H1 (cell line): ENCODE measurements at regions not wholly inside any gene's neighbourhood (a gene's known extent, or its start where the extent isn't known, plus 50 kb on each side); places are given as distances from the start of the nearest gene placed in this dataset.

Source experiments
- CTCF ChIA-PET: fragments of 300-600 bp; sonication (Branson Sonifier 250); formaldehyde crosslinking; loops from one replicate; lab custom pipeline; 2021; ENCODE audit not compliant: partially characterized antibody; lab: Charles Lee
- POLR2A ChIA-PET: fragments of 300-600 bp; sonication (Branson Sonifier 250); formaldehyde crosslinking; loops from one replicate; lab custom pipeline; 2021; ENCODE audit warnings: inconsistent platforms; ENCODE audit not compliant: partially characterized antibody; lab: Charles Lee
- DNase-seq, 2 experiments: peaks; one replicate each; pipeline versions ENCODE4 v3.0.0 to v3.0.0-alpha.2; 2010 to 2022; ENCODE audit warnings: low spot score in 2 of 2, low read depth in 1 of 2, mixed read lengths in 1 of 2
- FAIRE-seq: peaks from 2 replicates; lab custom pipeline; 2011; peaks lifted over from hg19 to GRCh38; lab: Jason Lieb, UNC
- H2AFZ ChIP-seq: 2 replicates; pipeline ENCODE4 v1.8.1; 2012; ENCODE audit warnings: low read length, inconsistent platforms
- H2AK5ac ChIP-seq: 2 replicates; pipeline ENCODE4 v1.6.1; 2013; ENCODE audit warnings: low read depth, low read length
- H2BK120ac ChIP-seq: replicated peaks from 2 replicates; pipeline ENCODE3; 2013; ENCODE audit warnings: low read depth, low read length, inconsistent platforms
- H2BK12ac ChIP-seq: 2 replicates; pipeline ENCODE4 v1.6.1; 2013; ENCODE audit warnings: low read depth, low read length
- H2BK15ac ChIP-seq: 2 replicates; pipeline ENCODE4 v1.6.1; 2013; ENCODE audit warnings: low read length
- H2BK20ac ChIP-seq: 2 replicates; pipeline ENCODE4 v1.6.1; 2013; ENCODE audit warnings: low read length
- H2BK5ac ChIP-seq: 2 replicates; pipeline ENCODE4 v1.6.1; 2013; ENCODE audit warnings: low read depth, low read length
- H3K14ac ChIP-seq: 2 replicates; pipeline ENCODE4 v1.6.1; 2013; ENCODE audit warnings: inconsistent platforms; ENCODE audit not compliant: insufficient read length
- H3K18ac ChIP-seq: 2 replicates; pipeline ENCODE4 v1.6.1; 2013; ENCODE audit warnings: low read length; ENCODE audit errors: extremely low read depth
- H3K23ac ChIP-seq: 2 replicates; pipeline ENCODE4 v1.6.1; 2013; ENCODE audit warnings: inconsistent platforms; ENCODE audit not compliant: insufficient read length
- H3K23me2 ChIP-seq: 2 replicates; pipeline ENCODE4 v1.6.1; 2013; ENCODE audit warnings: low read depth, low read length
- H3K27ac ChIP-seq: 2 replicates; pipeline ENCODE4 v1.6.1; 2011; ENCODE audit warnings: low read depth, low read length, inconsistent platforms
- H3K27me3 ChIP-seq, 4 experiments: replicated peaks in 1 of 4; 1 replicate in 1 of 4; 2 replicates in 3 of 4; pipeline versions ENCODE4 v1.6.1 to v1.8.1; 2011 to 2013; ENCODE audit warnings: low read length in 3 of 4, mild to moderate bottlenecking in 3 of 4, inconsistent platforms in 2 of 4, mixed read lengths in 2 of 4, moderate library complexity in 1 of 4; ENCODE audit not compliant: control insufficient read depth in 3 of 4, insufficient read depth in 3 of 4; ENCODE audit errors: extremely low read depth in 1 of 4
- H3K36me3 ChIP-seq, 4 experiments: 2 replicates each; pipeline versions ENCODE4 v1.6.1 to v1.8.1; 2011 to 2013; ENCODE audit warnings: mild to moderate bottlenecking in 4 of 4, low read length in 3 of 4, moderate library complexity in 2 of 4, control low read depth in 1 of 4, inconsistent platforms in 1 of 4; ENCODE audit not compliant: insufficient read depth in 4 of 4, control insufficient read depth in 2 of 4
- H3K4ac ChIP-seq: replicated peaks from 2 replicates; pipeline ENCODE3; 2013; ENCODE audit warnings: low read length, low read depth, mixed read lengths, inconsistent platforms; ENCODE audit not compliant: insufficient read length
- H3K4me1 ChIP-seq, 4 experiments: replicated peaks in 1 of 4; 1 replicate in 1 of 4; 2 replicates in 3 of 4; pipeline versions ENCODE4 v1.6.1 to v1.8.1; 2011 to 2013; ENCODE audit warnings: low read length in 3 of 4, inconsistent platforms in 2 of 4, mixed read lengths in 1 of 4; ENCODE audit not compliant: insufficient read depth in 4 of 4, control insufficient read depth in 3 of 4
- H3K4me2 ChIP-seq, 2 experiments: 2 replicates each; pipeline versions ENCODE4 v1.6.1 to v1.8.1; 2011 to 2013; ENCODE audit warnings: low read depth in 2 of 2, low read length in 2 of 2, control low read depth in 1 of 2, inconsistent platforms in 1 of 2, mild to moderate bottlenecking in 1 of 2; ENCODE audit not compliant: insufficient read depth in 1 of 2
- H3K4me3 ChIP-seq, 4 experiments: fragments of 200-600, 300-600 bp in 1 of 4; sonication (generic), shearing (Covaris generic), sonication (Bioruptor Twin) in 1 of 4; 2 replicates each; pipeline versions ENCODE4 v1.5.1 to v1.8.1; 2011 to 2016; ENCODE audit warnings: low read length in 4 of 4, low read depth in 3 of 4, control low read depth in 2 of 4, inconsistent platforms in 2 of 4, mild to moderate bottlenecking in 2 of 4, mixed read lengths in 1 of 4, moderate library complexity in 1 of 4; ENCODE audit not compliant: insufficient read depth in 2 of 4; ENCODE audit errors: extremely low read depth in 1 of 4
- H3K56ac ChIP-seq: replicated peaks from 2 replicates; pipeline ENCODE3; 2013; ENCODE audit warnings: low read depth, mild to moderate bottlenecking, mixed read lengths, low read length, inconsistent platforms; ENCODE audit not compliant: insufficient read length
- H3K79me1 ChIP-seq: 2 replicates; pipeline ENCODE4 v1.6.1; 2013; ENCODE audit warnings: low read depth, low read length, control low read depth
- H3K79me2 ChIP-seq, 2 experiments: 2 replicates each; pipeline versions ENCODE4 v1.6.1 to v1.8.1; 2012 to 2013; ENCODE audit warnings: low read length in 2 of 2, mild to moderate bottlenecking in 2 of 2, inconsistent platforms in 1 of 2; ENCODE audit not compliant: insufficient read depth in 2 of 2, control insufficient read depth in 1 of 2
- H3K9ac ChIP-seq, 4 experiments: replicated peaks in 1 of 4; 1 replicate in 1 of 4; 2 replicates in 3 of 4; pipeline versions ENCODE4 v1.6.1 to v1.8.1; 2011 to 2013; ENCODE audit warnings: low read depth in 3 of 4, low read length in 3 of 4, control low read depth in 2 of 4, mild to moderate bottlenecking in 2 of 4, moderate library complexity in 2 of 4, inconsistent platforms in 1 of 4; ENCODE audit errors: extremely low read depth in 1 of 4
- H3K9me3 ChIP-seq, 2 experiments: 2 replicates each; pipeline versions ENCODE4 v1.6.1 to v1.8.1; 2012 to 2013; ENCODE audit warnings: mild to moderate bottlenecking in 2 of 2, moderate library complexity in 2 of 2, control low read depth in 1 of 2, inconsistent platforms in 1 of 2, low read depth in 1 of 2, low read length in 1 of 2, mixed read lengths in 1 of 2; ENCODE audit not compliant: insufficient read depth in 2 of 2
- H4K20me1 ChIP-seq, 2 experiments: replicated peaks in 1 of 2; 2 replicates each; pipeline versions ENCODE3 to v1.8.1; 2011 to 2013; ENCODE audit warnings: inconsistent platforms in 2 of 2, low read length in 2 of 2, mild to moderate bottlenecking in 1 of 2; ENCODE audit not compliant: insufficient read depth in 2 of 2, control insufficient read depth in 1 of 2
- H4K5ac ChIP-seq: 2 replicates; pipeline ENCODE4 v1.6.1; 2013; ENCODE audit warnings: low read length, low read depth, mixed read lengths, inconsistent platforms; ENCODE audit not compliant: insufficient read length
- H4K8ac ChIP-seq: 2 replicates; pipeline ENCODE4 v1.8.0; 2013; ENCODE audit warnings: mild to moderate bottlenecking, moderate library complexity, low read length, inconsistent platforms; ENCODE audit not compliant: insufficient read depth; ENCODE audit errors: extremely low read depth
- H4K91ac ChIP-seq: replicated peaks from 2 replicates; pipeline ENCODE3; 2013; ENCODE audit warnings: low read length, mixed read lengths, inconsistent platforms; ENCODE audit not compliant: insufficient read length
- ASH2L ChIP-seq: fragments of 200-600, 300-600 bp; sonication (generic); IDR thresholded peaks from one replicate; pipeline ENCODE4 v1.7.1; 2017; ENCODE audit warnings: low read length
- BACH1 ChIP-seq: IDR thresholded peaks from 2 replicates; pipeline ENCODE4 v1.6.1; 2012; ENCODE audit warnings: low read length, improper control_type of control experiment
- CHD1 ChIP-seq: IDR thresholded peaks from 2 replicates; pipeline ENCODE4 v1.6.1; 2012; ENCODE audit warnings: low read depth, low read length, improper control_type of control experiment
- GTF2F1 ChIP-seq: IDR thresholded peaks from 2 replicates; pipeline ENCODE4 v1.6.1; 2012; ENCODE audit warnings: low read depth, low read length, improper control_type of control experiment, borderline replicate concordance
- JUN ChIP-seq: IDR thresholded peaks from 2 replicates; pipeline ENCODE4 v1.6.1; 2011; ENCODE audit warnings: low read depth, mild to moderate bottlenecking, improper control_type of control experiment, low read length
- MAFK ChIP-seq: IDR thresholded peaks from 2 replicates; pipeline ENCODE4 v1.6.1; 2012; ENCODE audit warnings: low read depth, mild to moderate bottlenecking, improper control_type of control experiment, low read length
- POLR2A ChIP-seq, 2 experiments: IDR thresholded peaks; 1 replicate in 1 of 2; 2 replicates in 1 of 2; pipeline ENCODE4 v1.6.1; 2011; ENCODE audit warnings: low read depth in 2 of 2, low read length in 2 of 2, mild to moderate bottlenecking in 2 of 2; ENCODE audit errors: control extremely low read depth in 1 of 2
- SAP30 ChIP-seq: fragments of 300-600 bp; sonication (generic); IDR thresholded peaks from 2 replicates; pipeline ENCODE4 v1.7.1; 2012; ENCODE audit warnings: low read length, moderate library complexity, mild to moderate bottlenecking, inconsistent platforms; ENCODE audit not compliant: insufficient read depth, insufficient replicate concordance
- SRF ChIP-seq: IDR thresholded peaks from 2 replicates; pipeline ENCODE4 v1.6.1; 2011; ENCODE audit warnings: mild to moderate bottlenecking, low read depth, low read length, moderate library complexity
- TBP ChIP-seq: IDR thresholded peaks from 2 replicates; pipeline ENCODE4 v1.6.1; 2011; ENCODE audit warnings: low read depth, low read length, improper control_type of control experiment
- ZNF274 ChIP-seq: IDR thresholded peaks from 2 replicates; pipeline ENCODE4 v1.7.0; 2012; ENCODE audit warnings: low read length, borderline replicate concordance; ENCODE audit errors: extremely low read depth
- WGBS, 2 experiments: shearing (Covaris generic) in 1 of 2; methylation state at CpG; one replicate each; pipeline versions ENCODE4 v1.1.6 to v1.1.7; 2013 to 2015; ENCODE audit warnings: low lambda C conversion rate in 2 of 2, mixed read lengths in 2 of 2, inconsistent platforms in 1 of 2, low coverage in 1 of 2, missing lambda C conversion rate in 1 of 2; ENCODE audit not compliant: insufficient replicate concordance in 2 of 2, insufficient coverage in 1 of 2, insufficient read length in 1 of 2; ENCODE audit errors: extremely low coverage in 1 of 2, missing lambda C conversion rate in 1 of 2; 5-methylcytosine and 5-hydroxymethylcytosine counted together

- Histone ChIP-seq H4K8ac (no peak overlapping the region), H2BK15ac (no peak overlapping the region), H3K4me1 (0 out of 7 replicates have a peak, but pooled peaks cover 0 to 2% (median 0%) of the 10 kb centered on the region in 4 experiments), H3K27me3 (no peaks in the 10 kb centered on the region), H3K9me3 (no peaks in the 10 kb centered on the region), H2BK120ac (no peak overlapping the region), H4K20me1 (no peaks in the 10 kb centered on the region), H3K79me2 (no peaks in the 10 kb centered on the region), H3K9ac (no peak overlapping the region), H3K36me3 (no peaks in the 10 kb centered on the region), H3K23me2 (no peaks in the 10 kb centered on the region), H3K23ac (no peak overlapping the region), H3K4ac (no peak overlapping the region), H4K5ac (no peak overlapping the region), H3K4me2 (no peak overlapping the region), H2AFZ (no peak overlapping the region), H3K18ac (no peak overlapping the region), H3K79me1 (no peaks in the 10 kb centered on the region), H3K27ac (no peak overlapping the region), H3K56ac (no peak overlapping the region), H3K4me3 (no peak overlapping the region), H2AK5ac (no peak overlapping the region)
- 81% methylated on average over 1 of the region's 1 CpG; no CpG with 5 or more reads in 1 of the 2 experiments for WGBS, 2 experiments
- no peak for DNase-seq
- TF ChIP-seq SAP30 (no peak), ZNF274 (no peak), POLR2A (IDR thresholded peaks at IDR 0.05; ENCODE audit: control extremely low read depth in 1 of 2, low read depth in 2 of 2, low read length in 2 of 2) (no peak), GTF2F1 (no peak), MAFK (no peak), TBP (no peak), SRF (no peak), ASH2L (no peak), BACH1 (no peak), CHD1 (no peak), JUN (no peak)
- TF ChIP-seq, all 59 proteins: peak for 0
- H4K91ac ChIP-seq = no peak overlapping the region
- ChIA-PET CTCF (interaction anchor here (0.6 kb wide), 1 partner anchor 63 kb away, joined by 3 read pairs; no protein-coding TSS in a partner anchor), POLR2A (no interaction called here)
- H3K14ac ChIP-seq = no peak overlapping the region
- FAIRE-seq = no peak
- no peak overlapping the region for H2BK5ac ChIP-seq
- H2BK12ac ChIP-seq = no peak overlapping the region
- H2BK20ac ChIP-seq = no peak overlapping the region
Measured at GRCh38 chr12:86496595-86496994, 240.4 kb upstream of the MGAT4C start.
